NCI-H2171 (cell line): ENCODE measurements at regions not wholly inside any gene's neighbourhood (a gene's known extent, or its start where the extent isn't known, plus 50 kb on each side); places are given as distances from the start of the nearest gene placed in this dataset.

ENCODE experiments used
- DNase-seq: peaks from one replicate; lab custom pipeline; 2025; lab: John Stamatoyannopoulos, UW

DNA sequence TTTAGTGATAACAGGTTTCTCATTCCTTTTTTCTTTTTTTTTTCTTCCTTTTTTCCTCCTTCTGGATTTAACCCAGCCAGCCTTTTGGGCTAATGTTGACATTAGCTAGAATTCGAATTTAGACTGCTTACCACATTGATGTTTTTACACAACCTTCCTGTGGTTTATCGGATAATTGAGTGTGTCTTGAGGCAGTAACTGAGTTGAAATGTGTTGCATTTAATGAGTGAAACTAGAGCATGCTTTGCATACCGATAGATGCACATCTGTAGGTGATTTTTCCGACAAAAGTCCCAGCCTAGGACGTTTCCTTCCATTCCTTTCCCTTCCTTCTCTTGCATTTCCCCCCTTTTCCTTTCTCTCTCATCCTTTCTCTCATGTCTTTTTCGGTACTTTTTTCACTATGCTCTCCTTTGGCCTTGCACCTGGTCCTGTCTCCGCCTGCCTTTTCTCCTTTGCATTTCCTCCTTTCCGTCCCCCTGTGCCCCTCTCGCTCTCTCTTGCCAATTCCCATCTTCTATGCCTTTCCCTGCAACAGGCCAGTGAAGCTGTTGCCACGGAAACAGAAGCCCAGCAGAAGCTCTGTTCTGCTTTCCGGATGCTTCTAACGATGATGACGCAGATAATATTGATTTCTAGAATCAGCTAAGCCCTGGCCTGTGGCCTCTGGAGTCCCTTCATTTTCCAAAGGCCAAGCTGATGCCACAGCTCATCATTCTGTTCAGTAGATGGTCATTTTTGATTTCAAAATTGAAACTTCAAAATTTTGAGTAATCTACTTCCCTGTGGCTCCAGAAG is 76.1 kb downstream of the SLC25A47 start:
- no peak for DNase-seq

GRCh38 chr14:100400115-100400514 is 77.0 kb downstream of the SLC25A47 start:
- DNase-seq: no peak

DNA sequence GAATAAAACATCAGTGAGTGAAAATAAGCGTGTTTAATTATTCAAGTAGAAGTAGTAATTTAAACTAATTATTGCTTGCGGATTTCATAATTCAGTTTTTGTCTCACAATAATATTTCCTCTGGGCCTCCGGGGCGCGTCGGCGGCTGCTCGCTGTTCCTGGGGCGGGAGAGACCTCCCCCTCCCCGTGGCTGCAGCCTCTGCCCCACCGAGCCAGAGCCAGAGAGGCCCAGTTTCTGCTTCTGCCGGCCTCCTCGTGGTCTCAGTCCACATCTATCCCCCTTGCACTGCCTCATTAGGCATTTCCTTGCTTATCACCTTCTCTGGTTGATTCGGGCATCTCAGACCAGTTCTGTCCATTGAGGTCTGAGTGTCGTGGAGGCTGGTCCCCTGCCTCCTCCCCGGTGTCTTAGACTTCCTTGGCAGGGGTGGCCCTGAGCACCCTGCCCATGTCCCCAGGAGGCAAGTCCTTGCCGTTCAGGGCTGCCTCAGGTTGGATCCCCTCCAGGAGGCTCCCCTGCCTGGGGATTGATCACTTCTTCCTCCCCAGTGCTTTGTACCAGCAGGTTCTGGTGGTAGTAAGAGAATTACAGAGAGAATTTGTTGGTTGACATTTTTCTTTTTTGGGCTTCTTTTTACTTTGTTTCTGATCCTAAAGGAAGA is 78.0 kb downstream of the SLC25A47 start:
- no peak for DNase-seq

- no peak for DNase-seq
These were observed 78.7 kb downstream of the SLC25A47 start for GRCh38 chr14:100401792-100402191.

- DNase-seq: no peak
These were observed 79.5 kb downstream of the SLC25A47 start for GRCh38 chr14:100402631-100403030.

DNA sequence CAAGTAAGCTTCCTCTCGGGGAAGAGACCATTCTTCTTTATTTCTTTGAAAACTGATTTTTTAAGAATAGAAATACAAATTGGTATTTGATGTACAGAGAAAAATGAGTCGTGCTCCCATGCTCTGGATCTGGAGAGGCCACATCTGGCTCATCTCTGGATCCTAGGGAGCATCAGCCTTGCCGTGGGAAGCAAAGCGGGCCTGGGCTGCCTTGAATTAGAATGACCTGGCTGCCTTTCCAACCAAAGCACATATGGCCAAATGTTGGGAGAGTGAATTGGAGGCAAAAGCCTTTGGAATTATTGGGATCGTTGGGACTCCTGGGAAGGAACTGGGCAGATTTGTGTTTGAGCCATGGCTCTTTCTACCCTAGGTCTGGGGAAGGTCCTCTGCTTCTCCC is 80.0 kb downstream of the SLC25A47 start:
- no peak for DNase-seq

DNA sequence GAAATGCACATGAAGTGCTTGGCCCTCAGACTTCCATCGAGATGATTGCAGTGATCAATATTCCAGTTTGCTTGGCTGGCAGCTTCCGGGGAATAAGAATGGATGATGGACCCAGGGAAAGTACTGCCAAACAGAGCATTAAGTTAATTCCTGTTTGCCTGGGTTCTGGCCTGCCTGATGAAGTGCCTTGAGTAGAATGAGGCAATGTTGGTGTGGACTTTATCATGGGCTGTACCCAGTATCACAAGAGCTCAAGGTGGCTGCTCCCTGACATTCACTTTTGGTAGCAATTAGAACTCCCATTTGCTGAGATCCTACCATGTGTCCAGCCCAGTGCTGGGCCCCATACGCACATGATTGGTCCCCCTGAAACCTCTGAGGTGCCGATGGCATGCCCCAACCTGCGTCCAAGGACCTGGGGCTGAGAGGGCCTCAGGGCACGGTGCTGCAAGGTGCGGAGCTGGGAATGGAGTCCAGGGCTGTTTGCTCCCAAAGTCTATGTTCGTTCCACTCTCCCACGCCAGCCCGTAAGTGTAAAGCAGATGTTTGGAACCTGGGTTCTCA is 80.7 kb downstream of the SLC25A47 start:
- no peak for DNase-seq

GRCh38 chr14:100404419-100404818 is 81.3 kb downstream of the SLC25A47 start:
- no peak for DNase-seq

DNA sequence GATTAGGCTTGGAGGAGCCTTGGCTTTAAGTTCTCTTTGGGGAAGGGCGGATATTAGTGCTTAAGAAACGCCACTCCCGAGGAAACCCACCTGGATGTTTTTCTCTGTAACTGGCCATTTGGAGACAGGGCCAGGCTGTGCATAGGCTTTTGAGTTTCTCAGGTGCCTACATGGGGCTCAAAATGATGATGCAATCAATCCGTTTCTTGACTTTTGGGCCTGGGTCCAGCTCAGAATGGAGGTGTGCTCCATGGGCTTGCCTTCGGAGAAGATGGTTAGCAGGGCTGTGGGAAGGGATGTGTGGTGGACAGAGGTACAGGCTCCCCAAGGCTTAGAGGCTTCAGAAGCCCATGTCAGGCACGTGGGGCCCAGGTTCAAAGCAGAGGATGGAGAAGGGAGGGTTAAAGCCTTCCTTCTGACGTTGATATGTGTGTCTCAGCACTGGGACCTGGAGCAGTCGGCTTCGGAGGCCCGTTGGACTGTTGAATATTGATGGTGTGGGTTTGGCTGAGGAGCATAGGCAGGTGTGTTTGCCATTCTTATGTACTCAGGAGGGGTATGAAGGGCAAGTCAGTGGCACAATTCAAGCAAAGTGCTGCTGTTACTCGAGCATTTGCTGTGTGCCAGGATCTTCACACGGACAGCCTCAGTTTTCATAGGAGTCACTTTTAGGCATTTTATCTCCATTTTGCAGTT is 82.8 kb downstream of the SLC25A47 start:
- DNase-seq: no peak

DNA sequence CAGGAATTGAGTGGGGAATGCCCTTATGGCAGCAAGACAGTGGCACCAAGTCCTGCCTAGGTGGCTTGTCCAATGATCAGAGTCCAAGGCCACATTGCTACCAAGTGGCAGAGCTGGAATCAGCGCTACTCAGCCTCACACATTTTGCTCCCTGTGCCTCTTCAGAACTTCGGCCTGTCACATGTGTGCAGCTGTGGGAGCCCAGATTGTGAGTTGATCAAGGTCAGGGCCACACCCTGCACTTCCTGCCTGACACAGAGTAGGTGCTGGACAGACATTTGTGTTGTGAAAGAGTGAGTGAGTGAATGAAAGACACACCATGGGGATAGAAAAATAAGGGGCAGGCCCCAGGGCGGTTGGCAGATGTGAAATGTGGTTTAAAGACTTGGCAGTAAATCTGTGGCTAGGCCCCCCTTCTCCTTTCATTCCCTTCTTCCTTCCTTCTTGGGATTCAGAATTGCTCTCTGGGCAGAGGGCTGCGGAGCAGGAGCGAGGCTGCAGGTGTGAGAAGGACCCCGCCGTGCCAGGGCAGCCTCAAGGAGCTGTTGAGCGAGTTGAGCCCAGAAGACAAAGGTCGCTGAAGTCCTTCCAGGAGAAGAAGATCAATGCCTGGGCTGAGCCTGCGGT is 83.5 kb downstream of the SLC25A47 start:
- DNase-seq: no peak

GRCh38 chr14:100407376-100408102 is 84.4 kb downstream of the SLC25A47 start:
- DNase-seq: no peak

DNA sequence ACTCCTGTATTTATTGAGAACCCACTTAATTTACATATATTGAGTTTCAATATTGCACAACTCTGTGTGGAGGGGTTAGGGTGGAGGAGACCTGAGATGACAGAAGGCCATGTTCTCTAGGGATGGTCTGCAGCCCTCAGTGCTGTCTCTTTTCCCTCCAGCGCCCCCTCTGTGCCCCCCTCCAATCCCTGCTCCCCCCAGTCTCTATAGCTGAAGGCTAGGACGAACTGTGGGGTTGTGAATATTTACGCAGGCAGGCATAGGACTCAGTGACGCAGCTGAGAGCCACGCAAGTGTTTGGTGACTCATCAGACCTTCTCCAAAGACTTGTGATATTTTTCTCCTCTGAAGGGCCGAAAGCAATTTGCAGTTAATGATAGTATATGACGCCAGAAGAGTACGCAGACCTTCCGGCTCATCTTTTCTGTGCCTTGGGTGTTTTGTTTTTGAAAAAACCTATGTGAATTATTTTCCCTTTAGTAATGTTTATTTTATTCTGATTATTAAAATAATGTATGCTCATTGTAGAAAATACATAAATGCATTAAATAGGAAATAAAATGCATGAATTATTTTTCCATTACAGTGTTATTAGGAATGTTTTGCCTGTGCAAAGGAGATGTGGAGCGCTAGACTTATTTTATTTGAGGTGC is 85.3 kb downstream of the SLC25A47 start:
- no peak for DNase-seq

- no peak for DNase-seq
These were observed 85.8 kb downstream of the SLC25A47 start for GRCh38 chr14:100409003-100409360.

DNA sequence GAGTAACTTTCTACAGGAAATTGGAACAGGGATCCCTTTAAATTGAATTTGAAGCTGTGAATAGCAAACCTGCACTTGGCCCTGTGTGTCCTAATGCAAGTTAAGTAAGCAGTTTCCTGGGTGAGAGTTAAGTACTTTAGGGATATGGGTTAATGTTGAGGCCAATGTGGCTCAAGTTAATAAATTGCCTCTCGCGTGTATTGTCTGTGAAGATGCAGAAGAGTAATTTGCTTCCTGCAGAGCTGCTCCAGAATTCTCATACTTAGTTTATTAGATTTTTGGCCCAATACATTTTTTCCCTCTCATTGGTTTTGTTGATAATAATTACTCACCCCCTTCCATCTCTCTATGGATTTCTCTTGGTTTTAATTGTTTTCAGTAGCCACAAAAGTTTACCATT is 86.5 kb downstream of the SLC25A47 start:
- no peak for DNase-seq

- no peak for DNase-seq
These were observed 87.0 kb downstream of the SLC25A47 start for GRCh38 chr14:100410056-100410565.

GRCh38 chr14:100413699-100414098 is 90.6 kb downstream of the SLC25A47 start:
- DNase-seq: no peak

- no peak for DNase-seq
These were observed 92.1 kb downstream of the SLC25A47 start for GRCh38 chr14:100415226-100415625.

DNA sequence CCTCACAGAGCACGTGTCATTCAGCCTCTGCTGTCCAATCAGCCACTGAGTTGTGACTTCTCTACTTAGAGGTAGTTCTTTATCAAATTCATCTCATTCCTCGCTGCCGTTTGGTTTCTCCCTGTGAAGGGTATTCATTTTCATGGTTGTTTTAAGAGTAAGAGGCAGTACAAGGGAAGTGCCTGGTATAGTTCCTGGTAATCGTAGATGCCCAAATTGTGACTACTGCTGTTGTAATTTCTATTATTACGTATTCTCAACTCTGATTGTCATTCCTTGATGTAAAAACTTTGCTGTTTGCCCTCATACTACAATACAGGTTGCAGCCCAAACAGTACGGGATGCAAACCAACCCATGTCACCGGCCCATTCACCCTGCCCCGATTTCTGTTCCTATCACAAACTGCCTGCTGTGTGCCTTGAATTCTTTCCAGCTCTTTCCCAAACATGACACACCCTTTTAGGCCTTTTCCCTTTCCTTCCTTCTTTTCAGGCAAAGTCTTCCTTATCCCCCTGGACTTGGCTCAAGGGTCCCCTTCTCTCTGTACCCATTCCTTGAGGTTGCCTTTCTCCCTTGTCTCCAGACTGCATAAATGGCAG is 93.0 kb downstream of the SLC25A47 start:
- no peak for DNase-seq

DNA sequence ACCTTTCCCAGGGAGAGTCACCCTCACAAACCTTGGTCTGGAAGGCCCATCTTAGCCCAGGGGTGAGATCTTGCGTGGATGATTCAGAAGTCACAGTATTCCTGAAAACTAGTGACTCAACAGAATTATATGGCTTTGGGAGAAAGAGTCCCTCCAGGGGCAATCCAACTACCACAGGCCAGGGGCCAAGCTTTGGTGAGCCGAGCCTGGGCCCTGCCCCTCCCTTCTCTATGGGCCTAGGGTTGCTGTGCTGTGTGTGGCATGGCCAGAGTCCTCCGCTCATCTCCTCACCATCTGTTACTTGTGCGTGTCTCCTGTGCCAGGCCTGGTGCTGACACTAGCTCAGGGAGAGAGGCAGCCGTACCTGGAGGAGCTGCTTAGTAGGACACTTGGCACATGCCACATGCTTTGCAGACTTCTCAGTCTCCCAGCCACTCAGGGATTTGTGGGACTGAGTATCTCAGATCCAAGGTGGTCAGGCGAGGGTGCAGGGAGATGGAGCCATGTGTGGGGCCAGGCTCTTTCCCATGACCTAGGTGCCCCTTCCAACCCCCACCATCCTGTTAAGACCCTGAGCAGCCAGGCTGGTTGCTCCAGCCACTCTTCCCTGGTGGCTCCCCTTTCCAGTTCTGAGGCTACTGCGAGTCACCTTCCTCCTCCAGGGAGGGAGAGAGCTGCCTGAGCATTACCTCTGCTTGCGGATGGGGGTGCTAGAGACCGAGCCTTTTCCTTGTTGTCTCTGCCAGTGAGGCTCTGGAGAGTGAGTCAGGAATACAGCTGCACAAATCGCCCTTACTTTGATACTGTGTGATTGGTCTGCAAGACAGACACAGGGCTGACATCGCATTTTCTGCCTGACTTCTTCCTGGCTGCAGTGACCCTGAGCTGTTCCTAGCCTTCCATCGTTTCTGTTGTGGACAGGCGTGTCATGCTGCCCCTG is 94.1 kb downstream of the SLC25A47 start:
- DNase-seq: peak; percentile 29
